GM12891 (cell line): ENCODE measurements at regions not wholly inside any gene's neighbourhood (a gene's known extent, or its start where the extent isn't known, plus 50 kb on each side); places are given as distances from the start of the nearest gene placed in this dataset.

Experiments
- POLR2A ChIP-seq: IDR thresholded peaks from 2 replicates; pipeline ENCODE4 v1.6.1; 2011; ENCODE audit warnings: low read depth, low read length, control low read depth
- POLR2AphosphoS5 ChIP-seq: IDR thresholded peaks from 2 replicates; pipeline ENCODE4 v1.6.1; 2011; ENCODE audit warnings: low read depth, low read length, control low read depth
- TAF1 ChIP-seq: IDR thresholded peaks from 2 replicates; pipeline ENCODE4 v1.6.1; 2011; ENCODE audit warnings: low read depth, low read length, control low read depth

- peak; percentile 77 for TF ChIP-seq POLR2A
- TF ChIP-seq POLR2AphosphoS5 = peak; percentile 74; the same call in 1 of the 2 replicates
- TF ChIP-seq TAF1 = peak; percentile 8; the same call in 1 of the 2 replicates
These were observed 60.8 kb upstream of the CLDN14 start for GRCh38 chr21:36540700-36541099.
